ENCODE measurements at regions not wholly inside any gene's neighbourhood (a gene's known extent, or its start where the extent isn't known, plus 50 kb on each side); places are given as distances from the start of the nearest gene placed in this dataset.

GRCh38 chrX:39871648-39872047 lies 226.1 kb downstream of the BCOR start:
- no peak for TF ChIP-seq CTCF (IDR thresholded peaks at IDR 0.05; ENCODE audit: borderline replicate concordance, insufficient read depth, low read depth, low read length)
- no peak overlapping the region for H3K4me3 ChIP-seq (ENCODE audit: low read depth, low read length)

GRCh38 chrX:39873117-39873516 lies 224.6 kb downstream of the BCOR start:
- no peak for TF ChIP-seq CTCF (IDR thresholded peaks at IDR 0.05; ENCODE audit: borderline replicate concordance, insufficient read depth, low read depth, low read length)
- H3K4me3 ChIP-seq (ENCODE audit: low read depth, low read length): no peak overlapping the region

GRCh38 chrX:39874202-39874816 lies 223.4 kb downstream of the BCOR start:
- no peak overlapping the region for H3K4me3 ChIP-seq (ENCODE audit: low read depth, low read length)
- no peak for TF ChIP-seq CTCF (IDR thresholded peaks at IDR 0.05; ENCODE audit: borderline replicate concordance, insufficient read depth, low read depth, low read length)

- H3K4me3 ChIP-seq (ENCODE audit: low read depth, low read length): no peak overlapping the region
- TF ChIP-seq CTCF (IDR thresholded peaks at IDR 0.05; ENCODE audit: borderline replicate concordance, insufficient read depth, low read depth, low read length): no peak
These were observed 221.7 kb downstream of the BCOR start for GRCh38 chrX:39875834-39876628.

GRCh38 chrX:39877905-39878304 lies 219.9 kb downstream of the BCOR start:
- TF ChIP-seq CTCF (IDR thresholded peaks at IDR 0.05; ENCODE audit: borderline replicate concordance, insufficient read depth, low read depth, low read length): no peak
- no peak overlapping the region for H3K4me3 ChIP-seq (ENCODE audit: low read depth, low read length)

- H3K4me3 ChIP-seq (ENCODE audit: low read depth, low read length): no peak overlapping the region
- TF ChIP-seq CTCF (IDR thresholded peaks at IDR 0.05; ENCODE audit: borderline replicate concordance, insufficient read depth, low read depth, low read length): no peak
These were observed 214.1 kb downstream of the BCOR start for GRCh38 chrX:39883666-39884065.

GRCh38 chrX:39886282-39886681 lies 211.5 kb downstream of the BCOR start:
- TF ChIP-seq CTCF (IDR thresholded peaks at IDR 0.05; ENCODE audit: borderline replicate concordance, insufficient read depth, low read depth, low read length): no peak
- H3K4me3 ChIP-seq (ENCODE audit: low read depth, low read length): no peak overlapping the region

All from GM12875 (cell line).